ENCODE measurements at regions not wholly inside any gene's neighbourhood (a gene's known extent, or its start where the extent isn't known, plus 50 kb on each side); places are given as distances from the start of the nearest gene placed in this dataset.

- TF ChIP-seq CTCF (IDR thresholded peaks at IDR 0.05), result no peak
Observed at GRCh38 chr10:107480781-107481180, 316.3 kb upstream of the SORCS1 start.

GRCh38 chr10:107477266-107477665 is 312.8 kb upstream of the SORCS1 start:
- no peak for TF ChIP-seq CTCF (IDR thresholded peaks at IDR 0.05)

- TF ChIP-seq CTCF (IDR thresholded peaks at IDR 0.05), result no peak
Observed at GRCh38 chr10:107476408-107476807, 311.9 kb upstream of the SORCS1 start.

GRCh38 chr10:107474650-107475049 is 310.1 kb upstream of the SORCS1 start:
- TF ChIP-seq CTCF (IDR thresholded peaks at IDR 0.05), result no peak

GRCh38 chr10:107473225-107473624 is 308.7 kb upstream of the SORCS1 start:
- TF ChIP-seq CTCF (IDR thresholded peaks at IDR 0.05), result no peak

- TF ChIP-seq CTCF (IDR thresholded peaks at IDR 0.05), result no peak
Observed at GRCh38 chr10:107471911-107472310, 307.4 kb upstream of the SORCS1 start.

- TF ChIP-seq CTCF (IDR thresholded peaks at IDR 0.05), result no peak
Observed at GRCh38 chr10:107453561-107453960, 289.1 kb upstream of the SORCS1 start.

- no peak for TF ChIP-seq CTCF (IDR thresholded peaks at IDR 0.05)
Observed at GRCh38 chr10:107451047-107451446, 286.5 kb upstream of the SORCS1 start.
